Upper lobe of right lung (tissue), 1 donor: ENCODE measurements at regions not wholly inside any gene's neighbourhood (a gene's known extent, or its start where the extent isn't known, plus 50 kb on each side); places are given as distances from the start of the nearest gene placed in this dataset.

Experiments
- ATAC-seq: fragments of 200-7000 bp; cut with Tn5 transposase; one replicate; pipeline ENCODE4 v1.9.1; 2020; ENCODE audit warnings: mild to moderate bottlenecking, moderate library complexity
- DNase-seq: peaks from one replicate; pipeline ENCODE4 v3.0.0-alpha.2; 2020
- H3K27ac ChIP-seq: fragments of 200-600 bp; one replicate; pipeline ENCODE4 v1.8.0; 2022
- H3K27me3 ChIP-seq: fragments of 200-600 bp; one replicate; pipeline ENCODE4 v1.8.0; 2022; ENCODE audit warnings: mild to moderate bottlenecking
- H3K36me3 ChIP-seq: fragments of 200-600 bp; one replicate; pipeline ENCODE4 v1.8.0; 2022
- H3K4me1 ChIP-seq: fragments of 200-600 bp; one replicate; pipeline ENCODE4 v1.8.0; 2022
- H3K4me3 ChIP-seq: fragments of 200-600 bp; one replicate; pipeline ENCODE4 v1.8.0; 2022; ENCODE audit warnings: mild to moderate bottlenecking
- H3K9me3 ChIP-seq: fragments of 200-600 bp; one replicate; pipeline ENCODE4 v1.8.0; 2022
- CTCF ChIP-seq: fragments of 200-600 bp; IDR thresholded peaks from one replicate; pipeline ENCODE4 v1.8.0; 2022; ENCODE audit warnings: antibody characterized with exemption
- intact Hi-C: fragments of 100-400 bp; cut with DNase I; formaldehyde crosslinking; loops from one replicate; pipeline ENCODE4 v1.11.0; 2022
- donor health status: DM: no; HTN: yes; CAD: no; lungs with severe emphysema.

DNA sequence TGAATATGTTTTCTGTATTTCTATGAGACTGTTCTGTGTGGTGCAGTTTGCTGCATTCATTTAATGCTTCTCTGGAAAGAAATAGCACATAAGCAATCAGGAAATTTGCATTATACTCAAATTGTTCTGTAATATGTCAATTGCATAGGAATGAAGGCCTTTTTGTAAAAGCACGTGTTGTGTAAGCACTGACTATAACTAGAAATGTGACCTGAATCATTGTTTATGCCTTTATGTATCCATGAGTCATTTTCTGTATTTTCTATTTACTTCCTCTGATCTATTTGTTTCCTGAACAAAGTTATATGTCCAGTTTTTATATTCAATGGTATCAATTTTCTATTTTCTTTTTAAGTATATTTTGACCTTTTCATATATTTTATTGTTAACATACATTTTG lies 1455.3 kb downstream of the GRIK2 start:
- intact Hi-C loops: no loop called here
- Histone ChIP-seq H3K4me1 (no peaks in the 10 kb centered on the region), H3K27ac (no peak overlapping the region), H3K36me3 (no peaks in the 10 kb centered on the region), H3K4me3 (no peak overlapping the region), H3K9me3 (no peaks in the 10 kb centered on the region), H3K27me3 (no peaks in the 10 kb centered on the region)
- DNase-seq (no peak), ATAC-seq (no peak)
- no peak for TF ChIP-seq CTCF

GRCh38 chr6:102848210-102848609 lies 1454.7 kb downstream of the GRIK2 start:
- Histone ChIP-seq H3K4me3 (no peak overlapping the region), H3K27ac (no peak overlapping the region), H3K27me3 (no peaks in the 10 kb centered on the region), H3K36me3 (no peaks in the 10 kb centered on the region), H3K9me3 (no peaks in the 10 kb centered on the region), H3K4me1 (no peaks in the 10 kb centered on the region)
- ATAC-seq (no peak), DNase-seq (no peak)
- TF ChIP-seq CTCF: no peak
- intact Hi-C loops: no loop called here

GRCh38 chr6:102841060-102841459 lies 1447.6 kb downstream of the GRIK2 start:
- Histone ChIP-seq H3K27ac (no peak overlapping the region), H3K27me3 (no peaks in the 10 kb centered on the region), H3K36me3 (no peaks in the 10 kb centered on the region), H3K4me1 (no peaks in the 10 kb centered on the region), H3K4me3 (no peak overlapping the region), H3K9me3 (no peaks in the 10 kb centered on the region)
- no peak for ATAC-seq
- TF ChIP-seq CTCF: no peak
- intact Hi-C loops: no loop called here
- DNase-seq: no peak

GRCh38 chr6:102832021-102832420 lies 1438.5 kb downstream of the GRIK2 start:
- H3K27me3 ChIP-seq: no peaks in the 10 kb centered on the region
- H3K4me1 ChIP-seq: no peaks in the 10 kb centered on the region
- TF ChIP-seq CTCF: no peak
- ATAC-seq: no peak
- no peak overlapping the region for H3K4me3 ChIP-seq
- H3K36me3 ChIP-seq: no peaks in the 10 kb centered on the region
- H3K27ac ChIP-seq: no peak overlapping the region
- no peaks in the 10 kb centered on the region for H3K9me3 ChIP-seq
- no peak for DNase-seq
- intact Hi-C loops: no loop called here

GRCh38 chr6:102820098-102820497 lies 1426.6 kb downstream of the GRIK2 start:
- no peaks in the 10 kb centered on the region for H3K27me3 ChIP-seq
- no peak overlapping the region for H3K4me3 ChIP-seq
- DNase-seq (no peak), ATAC-seq (no peak)
- H3K27ac ChIP-seq: no peak overlapping the region
- H3K36me3 ChIP-seq: no peaks in the 10 kb centered on the region
- H3K4me1 ChIP-seq: no peaks in the 10 kb centered on the region
- TF ChIP-seq CTCF: no peak
- intact Hi-C loops: no loop called here
- H3K9me3 ChIP-seq: no peaks in the 10 kb centered on the region

- Histone ChIP-seq H3K9me3 (no peaks in the 10 kb centered on the region), H3K4me3 (no peak overlapping the region), H3K27me3 (no peaks in the 10 kb centered on the region), H3K27ac (no peak overlapping the region), H3K4me1 (no peaks in the 10 kb centered on the region), H3K36me3 (no peaks in the 10 kb centered on the region)
- no peak for DNase-seq
- no peak for TF ChIP-seq CTCF
- intact Hi-C loops: no loop called here
- ATAC-seq: no peak
Observed at GRCh38 chr6:102815207-102815606, 1421.7 kb downstream of the GRIK2 start.
